K562 (cell line): ENCODE measurements at regions not wholly inside any gene's neighbourhood (a gene's known extent, or its start where the extent isn't known, plus 50 kb on each side); places are given as distances from the start of the nearest gene placed in this dataset.

Experiments used
- ATAC-seq: fragments of 200-7000 bp; cut with Tn5 transposase; 3 replicates; pipeline ENCODE4 v1.9.1; 2020; ENCODE audit warnings: moderate library complexity
- BruUV-seq: library from RNA; stranded (reverse); fragments of 400-500 nt; replicated peaks from 2 replicates; lab custom pipeline; 2021; lab: Mats Ljungman, UMichigan
- CTCF ChIA-PET: fragments of 300-600 bp; formaldehyde crosslinking; extraction: SDS; loops from one replicate; lab custom pipeline; 2021; ENCODE audit warnings: low intra/inter-chr PET ratio; lab: Yijun Ruan, JAX
- POLR2A ChIA-PET: fragments of 300-600, 350-650 bp; sonication (Branson Sonifier 250); formaldehyde crosslinking; extraction: SDS; loops from one replicate; lab custom pipeline; 2021; ENCODE audit warnings: antibody characterized with exemption, inconsistent platforms; lab: Yijun Ruan, JAX
- DNase-seq, 4 experiments: peaks; one replicate each; pipeline versions ENCODE4 v3.0.0 to v3.0.0-alpha.2; 2011 to 2018; ENCODE audit warnings: low spot score in 3 of 4, mixed read lengths in 3 of 4; ENCODE audit errors: extremely low read depth in 1 of 4
- FAIRE-seq: peaks from 2 replicates; lab custom pipeline; 2011; peaks lifted over from hg19 to GRCh38; lab: Jason Lieb, UNC
- H2AFZ ChIP-seq: 2 replicates; pipeline ENCODE4 v1.6.0; 2011; ENCODE audit warnings: low read depth, low read length, control low read depth, inconsistent platforms
- H3K27ac ChIP-seq: fragments of 200-600 bp; 3 replicates; pipeline ENCODE4 v1.8.0; 2011; ENCODE audit warnings: low read depth, mild to moderate bottlenecking, control low read depth, inconsistent platforms, low read length, moderate library complexity, mixed read lengths; ENCODE audit errors: extremely low read depth
- H3K27me3 ChIP-seq, 2 experiments: fragments of 300-600 bp in 1 of 2; 2 replicates in 1 of 2; 3 replicates in 1 of 2; pipeline versions ENCODE4 v1.6.0 to v1.8.0; 2011; ENCODE audit warnings: inconsistent platforms in 2 of 2, low read length in 2 of 2, mild to moderate bottlenecking in 1 of 2, mixed read lengths in 1 of 2, moderate library complexity in 1 of 2; ENCODE audit not compliant: control insufficient read depth in 2 of 2, insufficient read depth in 2 of 2
- H3K36me3 ChIP-seq: fragments of 300-600 bp; 3 replicates; pipeline ENCODE4 v1.8.0; 2011; ENCODE audit warnings: mild to moderate bottlenecking, low read length, inconsistent platforms; ENCODE audit not compliant: control insufficient read depth, insufficient read depth
- H3K4me1 ChIP-seq, 2 experiments: fragments of 200-600 bp in 1 of 2; replicated peaks in 1 of 2; 2 replicates in 1 of 2; 3 replicates in 1 of 2; pipeline versions ENCODE4 v1.5.1 to v1.8.0; 2011; ENCODE audit warnings: inconsistent platforms in 2 of 2, low read length in 2 of 2, mild to moderate bottlenecking in 1 of 2, mixed read lengths in 1 of 2, moderate library complexity in 1 of 2; ENCODE audit not compliant: control insufficient read depth in 2 of 2, insufficient read depth in 2 of 2
- H3K4me2 ChIP-seq: 2 replicates; pipeline ENCODE4 v1.6.1; 2011; ENCODE audit warnings: low read length, control low read depth, inconsistent platforms, mixed read lengths; ENCODE audit not compliant: insufficient read depth
- H3K4me3 ChIP-seq: fragments of 200-600 bp; sonication (generic), shearing (Covaris generic); 2 replicates; pipeline ENCODE4 v1.5.1; 2016; ENCODE audit warnings: control low read depth, inconsistent platforms
- H3K79me2 ChIP-seq: fragments of 200-600 bp; 3 replicates; pipeline ENCODE4 v1.8.0; 2011; ENCODE audit warnings: low read length, inconsistent platforms; ENCODE audit not compliant: control insufficient read depth, insufficient read depth
- H3K9ac ChIP-seq, 2 experiments: 2 replicates each; pipeline versions ENCODE4 v1.6.0 to v1.6.1; 2011; ENCODE audit warnings: low read depth in 2 of 2, low read length in 2 of 2, control low read depth in 1 of 2, inconsistent platforms in 1 of 2, mild to moderate bottlenecking in 1 of 2, mixed read lengths in 1 of 2; ENCODE audit not compliant: insufficient read depth in 1 of 2
- H3K9me1 ChIP-seq: one replicate; pipeline ENCODE4 v1.6.0; 2011; ENCODE audit warnings: inconsistent platforms, mild to moderate bottlenecking, low read length, moderate library complexity; ENCODE audit not compliant: control insufficient read depth, insufficient read depth
- H3K9me3 ChIP-seq: replicated peaks from 2 replicates; pipeline ENCODE4 v1.5.1; 2011; ENCODE audit warnings: low read depth, low read length, inconsistent platforms; ENCODE audit not compliant: control insufficient read depth, insufficient read depth
- H4K20me1 ChIP-seq: replicated peaks from 2 replicates; pipeline ENCODE4 v1.6.1; 2011; ENCODE audit warnings: low read length, inconsistent platforms, mixed read lengths; ENCODE audit not compliant: control insufficient read depth, insufficient read depth
- PHTF2 ChIP-seq: fragments of 250-450 bp; sonication (Bioruptor Pico); IDR thresholded peaks from 2 replicates; pipeline ENCODE4 v1.5.0; 2021; ENCODE audit warnings: mild to moderate bottlenecking
- PURB ChIP-seq: sonication (generic); formaldehyde crosslinking; IDR thresholded peaks from 2 replicates; pipeline ENCODE4 v1.9.0; 2021; ENCODE audit warnings: low read depth, mild to moderate bottlenecking, missing genetic modification reagents
- ZBTB40 ChIP-seq, 2 experiments: fragments of 450-650 bp in 1 of 2; sonication (generic) in 1 of 2; formaldehyde crosslinking in 1 of 2; IDR thresholded peaks; 2 replicates each; pipeline versions ENCODE4 v1.7.1 to v1.9.0; 2016 to 2022; ENCODE audit warnings: inconsistent platforms in 1 of 2, mild to moderate bottlenecking in 1 of 2, missing genetic modification reagents in 1 of 2
- ZFPM2 ChIP-seq: fragments of 250-450 bp; sonication (Bioruptor Pico); IDR thresholded peaks from 2 replicates; pipeline ENCODE4 v1.5.1; 2022; ENCODE audit warnings: mild to moderate bottlenecking
- WGBS: fragments of 100-300 bp; shearing (Covaris generic); methylation state at CpG from one replicate; pipeline ENCODE4 v1.1.6; 2016; ENCODE audit warnings: low coverage, mixed read lengths; ENCODE audit not compliant: insufficient coverage; ENCODE audit errors: missing lambda C conversion rate; 5-methylcytosine and 5-hydroxymethylcytosine counted together
- in situ Hi-C: fragments of 300-500 bp; cut with MboI; formaldehyde crosslinking; loops from 4 replicates; pipeline ENCODE4 v1.15.0; 2018; ENCODE audit warnings: inconsistent platforms, mixed read lengths
- intact Hi-C: fragments of 100-400 bp; cut with micrococcal nuclease; formaldehyde crosslinking; loops from 2 replicates; pipeline ENCODE4 v1.14.2; 2022

GRCh38 chr22:47762141-47762540 is 999.7 kb downstream of the TBC1D22A start:
- no peak overlapping the region for H3K4me3 ChIP-seq
- ChIA-PET CTCF (no interaction called here), POLR2A (no interaction called here)
- no peak for DNase-seq
- WGBS: 46% methylated on average over 2 of the region's 3 CpGs
- intact Hi-C loops (no loop called here), in situ Hi-C loops (no loop called here)
- no peak for TF ChIP-seq PURB (CRISPR knock-in tag)
- TF ChIP-seq PHTF2: no peak
- no peak for TF ChIP-seq ZBTB40 (IDR thresholded peaks at IDR 0.05)
- TF ChIP-seq ZBTB40 (CRISPR knock-in tag; IDR thresholded peaks at IDR 0.05): no peak
- no peak for TF ChIP-seq ZFPM2 (CRISPR knock-in tag)
- no peak overlapping the region for H3K27ac ChIP-seq
- H4K20me1 ChIP-seq: no peaks in the 10 kb centered on the region
- H3K27me3 ChIP-seq: no peaks in the 10 kb centered on the region
- no peak for ATAC-seq
- H2AFZ ChIP-seq: no peak overlapping the region
- no peak for FAIRE-seq
- no peak overlapping the region for H3K9ac ChIP-seq
- H3K79me2 ChIP-seq: no peaks in the 10 kb centered on the region
- H3K4me1 ChIP-seq: no peaks in the 10 kb centered on the region
- H3K36me3 ChIP-seq: peaks cover 4% of the 10 kb centered on the region; the same call in 1 of the 3 replicates
- H3K9me1 ChIP-seq: no peaks in the 10 kb centered on the region
- H3K4me2 ChIP-seq: no peak overlapping the region
- no peaks in the 10 kb centered on the region for H3K9me3 ChIP-seq
- no TSS peak for BruUV-seq
